HG03575 (cell line): ENCODE measurements at regions not wholly inside any gene's neighbourhood (a gene's known extent, or its start where the extent isn't known, plus 50 kb on each side); places are given as distances from the start of the nearest gene placed in this dataset.
"Not testable (repeated sequence)": the region's sequence is repeated elsewhere in the genome, so short reads cannot be mapped to it uniquely, and the experiment has no call there.

Experiments
- ATAC-seq: cut with Tn5 transposase; IDR thresholded peaks from one replicate; pipeline ENCODE4 v1.9.1; 2021; ENCODE audit not compliant: unreplicated experiment, insufficient number of reproducible peaks, low FRiP score; ENCODE audit errors: extremely low read depth

- ATAC-seq = no peak
These were observed 875.7 kb upstream of the ANO3 start for GRCh38 chr11:25456211-25456610.

- ATAC-seq = no peak
These were observed 847.9 kb upstream of the ANO3 start for GRCh38 chr11:25483915-25484635.

GRCh38 chr11:25485315-25485714, 846.6 kb upstream of the ANO3 start:
- no peak for ATAC-seq

GRCh38 chr11:25486338-25486737, 845.6 kb upstream of the ANO3 start:
- ATAC-seq = not testable (repeated sequence)

GRCh38 chr11:25488176-25488575, 843.8 kb upstream of the ANO3 start:
- not testable (repeated sequence) for ATAC-seq

- not testable (repeated sequence) for ATAC-seq
These were observed 830.5 kb upstream of the ANO3 start for GRCh38 chr11:25501426-25501825.

- ATAC-seq = no peak
These were observed 816.4 kb upstream of the ANO3 start for GRCh38 chr11:25515576-25515975.

- ATAC-seq = no peak
These were observed 811.5 kb upstream of the ANO3 start for GRCh38 chr11:25520459-25520858.

GRCh38 chr11:25527841-25528240, 804.1 kb upstream of the ANO3 start:
- ATAC-seq = no peak

GRCh38 chr11:25529572-25529971, 802.4 kb upstream of the ANO3 start:
- no peak for ATAC-seq

- ATAC-seq = no peak
These were observed 796.3 kb upstream of the ANO3 start for GRCh38 chr11:25535467-25536272.

GRCh38 chr11:25536289-25536688, 795.6 kb upstream of the ANO3 start:
- no peak for ATAC-seq

- ATAC-seq = no peak
These were observed 794.5 kb upstream of the ANO3 start for GRCh38 chr11:25537393-25537792.

- ATAC-seq = no peak
These were observed 784.6 kb upstream of the ANO3 start for GRCh38 chr11:25547292-25547691.

GRCh38 chr11:25562417-25562816, 769.5 kb upstream of the ANO3 start:
- no peak for ATAC-seq

- no peak for ATAC-seq
These were observed 766.1 kb upstream of the ANO3 start for GRCh38 chr11:25565846-25566245.

- ATAC-seq = no peak
These were observed 765.4 kb upstream of the ANO3 start for GRCh38 chr11:25566298-25567200.

- ATAC-seq = no peak
These were observed 755.6 kb upstream of the ANO3 start for GRCh38 chr11:25576320-25576719.

GRCh38 chr11:25579554-25579953, 752.4 kb upstream of the ANO3 start:
- ATAC-seq = not testable (repeated sequence)
